Neutrophil (primary cell): ENCODE measurements at regions not wholly inside any gene's neighbourhood (a gene's known extent, or its start where the extent isn't known, plus 50 kb on each side); places are given as distances from the start of the nearest gene placed in this dataset.

Source experiments
- H3K27ac ChIP-seq: fragments of 200-600 bp; sonication (generic); 2 replicates; pipeline ENCODE4 v1.5.1; 2016; ENCODE audit warnings: mild to moderate bottlenecking, moderate library complexity
- H3K27me3 ChIP-seq: fragments of 200-600 bp; sonication (generic); 2 replicates; pipeline ENCODE4 v1.6.0; 2016; ENCODE audit warnings: mild to moderate bottlenecking
- H3K36me3 ChIP-seq: fragments of 200-600 bp; sonication (generic); 2 replicates; pipeline ENCODE4 v1.5.1; 2017
- H3K4me1 ChIP-seq, 2 experiments: fragments of 200-600 bp in 1 of 2; sonication (generic) in 1 of 2; 1 replicate in 1 of 2; 2 replicates in 1 of 2; pipeline versions ENCODE4 v1.5.1 to v1.6.1; 2013 to 2016; ENCODE audit warnings: low read depth in 1 of 2, low read length in 1 of 2, mild to moderate bottlenecking in 1 of 2, moderate library complexity in 1 of 2; ENCODE audit not compliant: control insufficient read depth in 1 of 2, insufficient read depth in 1 of 2
- H3K4me3 ChIP-seq, 2 experiments: fragments of 200-600 bp in 1 of 2; sonication (generic) in 1 of 2; 1 replicate in 1 of 2; 2 replicates in 1 of 2; pipeline ENCODE4 v1.5.1; 2013 to 2016; ENCODE audit warnings: low read depth in 1 of 2, low read length in 1 of 2, mild to moderate bottlenecking in 1 of 2, moderate library complexity in 1 of 2
- H3K9me3 ChIP-seq: fragments of 200-600 bp; sonication (generic); 2 replicates; pipeline ENCODE4 v1.5.1; 2016
- CTCF ChIP-seq: fragments of 200-600 bp; sonication (generic); IDR thresholded peaks from 2 replicates; pipeline ENCODE4 v1.5.1; 2016; ENCODE audit warnings: antibody characterized with exemption

- no peak for TF ChIP-seq CTCF
- no peak overlapping the region for H3K4me3 ChIP-seq
These were observed 93.0 kb upstream of the ZNF800 start for GRCh38 chr7:127485482-127485881.

GRCh38 chr7:127484954-127485353 lies 92.4 kb upstream of the ZNF800 start:
- Histone ChIP-seq H3K36me3 (no peaks in the 10 kb centered on the region), H3K27ac (no peak overlapping the region), H3K4me3 (no peak overlapping the region), H3K9me3 (no peaks in the 10 kb centered on the region), H3K27me3 (peaks cover 20% of the 10 kb centered on the region), H3K4me1 (no peaks in the 10 kb centered on the region)
- TF ChIP-seq CTCF = no peak

More at GRCh38 chr7:127485482-127485881, 93.0 kb upstream of the ZNF800 start:
- no peak overlapping the region for H3K27ac ChIP-seq
- H3K9me3 ChIP-seq = no peaks in the 10 kb centered on the region
- H3K27me3 ChIP-seq = peaks cover 14% of the 10 kb centered on the region
- no peaks in the 10 kb centered on the region for H3K36me3 ChIP-seq
- no peaks in the 10 kb centered on the region for H3K4me1 ChIP-seq

GRCh38 chr7:127478461-127478860 lies 86.0 kb upstream of the ZNF800 start:
- peaks cover 46% of the 10 kb centered on the region for H3K27me3 ChIP-seq
- no peak overlapping the region for H3K27ac ChIP-seq
- no peaks in the 10 kb centered on the region for H3K4me1 ChIP-seq
- H3K36me3 ChIP-seq = no peaks in the 10 kb centered on the region
- no peak overlapping the region for H3K4me3 ChIP-seq
- no peaks in the 10 kb centered on the region for H3K9me3 ChIP-seq
- TF ChIP-seq CTCF = no peak

- Histone ChIP-seq H3K4me3 (no peak overlapping the region), H3K9me3 (no peaks in the 10 kb centered on the region), H3K36me3 (no peaks in the 10 kb centered on the region), H3K27ac (no peak overlapping the region), H3K4me1 (no peaks in the 10 kb centered on the region), H3K27me3 (peaks cover 46% of the 10 kb centered on the region)
- TF ChIP-seq CTCF = no peak
These were observed 85.5 kb upstream of the ZNF800 start for GRCh38 chr7:127478024-127478355.

- Histone ChIP-seq H3K27ac (no peak overlapping the region), H3K27me3 (peaks cover 46% of the 10 kb centered on the region), H3K9me3 (no peaks in the 10 kb centered on the region), H3K4me3 (no peak overlapping the region), H3K36me3 (no peaks in the 10 kb centered on the region), H3K4me1 (no peaks in the 10 kb centered on the region)
- no peak for TF ChIP-seq CTCF
These were observed 85.0 kb upstream of the ZNF800 start for GRCh38 chr7:127477295-127478023.
